ENCODE measurements at regions not wholly inside any gene's neighbourhood (a gene's known extent, or its start where the extent isn't known, plus 50 kb on each side); places are given as distances from the start of the nearest gene placed in this dataset.

DNA sequence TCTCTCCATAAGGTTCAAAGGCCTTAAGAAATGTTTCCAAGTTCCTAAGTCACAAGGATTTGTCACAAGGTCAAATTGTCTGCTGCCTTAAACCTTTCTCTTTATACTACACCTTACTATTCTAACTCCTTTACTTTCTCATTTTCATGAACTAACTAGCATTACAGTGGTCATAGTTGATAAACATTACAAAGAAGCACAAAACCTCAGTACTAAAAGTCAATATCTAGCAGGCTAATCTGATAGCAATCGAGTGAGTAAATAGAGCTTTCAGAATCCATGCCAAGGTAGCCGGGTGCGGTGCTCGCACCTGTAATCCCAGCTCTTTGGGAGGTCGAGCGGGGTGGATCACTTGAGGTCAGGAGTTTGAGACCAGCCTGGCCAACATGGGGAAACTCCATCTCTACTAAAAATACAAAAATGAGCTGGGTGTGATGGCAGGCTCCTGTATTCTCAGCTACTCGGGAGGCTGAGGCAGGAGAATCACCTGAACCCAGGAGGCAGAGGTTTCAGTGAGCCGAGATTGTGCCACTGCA, 510.0 kb downstream of the GBA3 start:
- no peak overlapping the region for H3K9ac ChIP-seq (ENCODE audit: insufficient read depth in 1 of 2, low read depth in 2 of 2, low read length in 2 of 2)
- intact Hi-C loops (cut with micrococcal nuclease) = no loop called here
- in situ Hi-C loops (cut with MboI) = no loop called here
- FAIRE-seq (no peak), DNase-seq (ENCODE audit: extremely low read depth in 1 of 4, low spot score in 3 of 4) (no peak), ATAC-seq (no peak)
- POLR2A ChIA-PET = interaction anchor here (0.6 kb wide), 1 partner anchor 16 kb away, joined by 3 read pairs; no protein-coding TSS in a partner anchor
- H3K4me2 ChIP-seq (ENCODE audit: insufficient read depth, low read length) = no peak overlapping the region
- H3K4me3 ChIP-seq = no peak overlapping the region
- H3K9me3 ChIP-seq (replicated peaks; ENCODE audit: control insufficient read depth, insufficient read depth, low read depth, low read length) = no peaks in the 10 kb centered on the region
- CTCF ChIA-PET (ENCODE audit: low intra/inter-chr PET ratio) = no interaction called here
- H3K79me2 ChIP-seq (ENCODE audit: control insufficient read depth, insufficient read depth, low read length) = no peaks in the 10 kb centered on the region
- no peak overlapping the region for H2AFZ ChIP-seq (ENCODE audit: low read depth, low read length)
- H3K27ac ChIP-seq (ENCODE audit: extremely low read depth, low read depth, low read length) = no peak overlapping the region
- no peaks in the 10 kb centered on the region; the same call in 1 of the 2 replicates for H4K20me1 ChIP-seq (replicated peaks; ENCODE audit: control insufficient read depth, insufficient read depth, low read length)
- H3K9me1 ChIP-seq (ENCODE audit: control insufficient read depth, insufficient read depth, low read length) = no peaks in the 10 kb centered on the region
- H3K27me3 ChIP-seq (ENCODE audit: control insufficient read depth in 2 of 2, insufficient read depth in 2 of 2, low read length in 2 of 2) = no peaks in the 10 kb centered on the region
- no TSS peak for BruUV-seq (replicated peaks)
- H3K36me3 ChIP-seq (ENCODE audit: control insufficient read depth, insufficient read depth, low read length) = no peaks in the 10 kb centered on the region
- H3K4me1 ChIP-seq (replicated peaks in 1 of 2; ENCODE audit: control insufficient read depth in 2 of 2, insufficient read depth in 2 of 2, low read length in 2 of 2) = no peaks in the 10 kb centered on the region
- WGBS (ENCODE audit: insufficient coverage, low coverage, missing lambda C conversion rate) = 27% methylated on average over 7 of the region's 8 CpGs
- TF ChIP-seq, protein P1, sequence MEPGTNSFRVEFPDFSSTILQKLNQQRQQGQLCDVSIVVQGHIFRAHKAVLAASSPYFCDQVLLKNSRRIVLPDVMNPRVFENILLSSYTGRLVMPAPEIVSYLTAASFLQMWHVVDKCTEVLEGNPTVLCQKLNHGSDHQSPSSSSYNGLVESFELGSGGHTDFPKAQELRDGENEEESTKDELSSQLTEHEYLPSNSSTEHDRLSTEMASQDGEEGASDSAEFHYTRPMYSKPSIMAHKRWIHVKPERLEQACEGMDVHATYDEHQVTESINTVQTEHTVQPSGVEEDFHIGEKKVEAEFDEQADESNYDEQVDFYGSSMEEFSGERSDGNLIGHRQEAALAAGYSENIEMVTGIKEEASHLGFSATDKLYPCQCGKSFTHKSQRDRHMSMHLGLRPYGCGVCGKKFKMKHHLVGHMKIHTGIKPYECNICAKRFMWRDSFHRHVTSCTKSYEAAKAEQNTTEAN (CRISPR knock-in tag; IDR thresholded peaks at IDR 0.05) = no peak
- no peak for TF ChIP-seq RBM22 (IDR thresholded peaks at IDR 0.05; ENCODE audit: low read depth, low read length, poor library complexity, severe bottlenecking)
- TF ChIP-seq ZNF785 (CRISPR knock-in tag; IDR thresholded peaks at IDR 0.05) = no peak
- TF ChIP-seq, protein P2, sequence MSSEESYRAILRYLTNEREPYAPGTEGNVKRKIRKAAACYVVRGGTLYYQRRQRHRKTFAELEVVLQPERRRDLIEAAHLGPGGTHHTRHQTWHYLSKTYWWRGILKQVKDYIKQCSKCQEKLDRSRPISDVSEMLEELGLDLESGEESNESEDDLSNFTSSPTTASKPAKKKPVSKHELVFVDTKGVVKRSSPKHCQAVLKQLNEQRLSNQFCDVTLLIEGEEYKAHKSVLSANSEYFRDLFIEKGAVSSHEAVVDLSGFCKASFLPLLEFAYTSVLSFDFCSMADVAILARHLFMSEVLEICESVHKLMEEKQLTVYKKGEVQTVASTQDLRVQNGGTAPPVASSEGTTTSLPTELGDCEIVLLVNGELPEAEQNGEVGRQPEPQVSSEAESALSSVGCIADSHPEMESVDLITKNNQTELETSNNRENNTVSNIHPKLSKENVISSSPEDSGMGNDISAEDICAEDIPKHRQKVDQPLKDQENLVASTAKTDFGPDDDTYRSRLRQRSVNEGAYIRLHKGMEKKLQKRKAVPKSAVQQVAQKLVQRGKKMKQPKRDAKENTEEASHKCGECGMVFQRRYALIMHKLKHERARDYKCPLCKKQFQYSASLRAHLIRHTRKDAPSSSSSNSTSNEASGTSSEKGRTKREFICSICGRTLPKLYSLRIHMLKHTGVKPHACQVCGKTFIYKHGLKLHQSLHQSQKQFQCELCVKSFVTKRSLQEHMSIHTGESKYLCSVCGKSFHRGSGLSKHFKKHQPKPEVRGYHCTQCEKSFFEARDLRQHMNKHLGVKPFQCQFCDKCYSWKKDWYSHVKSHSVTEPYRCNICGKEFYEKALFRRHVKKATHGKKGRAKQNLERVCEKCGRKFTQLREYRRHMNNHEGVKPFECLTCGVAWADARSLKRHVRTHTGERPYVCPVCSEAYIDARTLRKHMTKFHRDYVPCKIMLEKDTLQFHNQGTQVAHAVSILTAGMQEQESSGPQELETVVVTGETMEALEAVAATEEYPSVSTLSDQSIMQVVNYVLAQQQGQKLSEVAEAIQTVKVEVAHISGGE (CRISPR knock-in tag; IDR thresholded peaks at IDR 0.05) = no peak
- no peak for TF ChIP-seq ZKSCAN1 (IDR thresholded peaks at IDR 0.05; ENCODE audit: low read depth, low read length)
- no peak for TF ChIP-seq HMGXB4 (CRISPR knock-in tag; IDR thresholded peaks at IDR 0.05)
- no peak for TF ChIP-seq KAT8 (IDR thresholded peaks at IDR 0.05; ENCODE audit: low read depth)
- no peak for TF ChIP-seq NFYB (IDR thresholded peaks at IDR 0.05; ENCODE audit: extremely low read depth, insufficient read length)
- no peak for TF ChIP-seq NCOA4 (IDR thresholded peaks at IDR 0.05; ENCODE audit: partially characterized antibody)
- no peak for TF ChIP-seq TARDBP (IDR thresholded peaks at IDR 0.05)
- no peak for TF ChIP-seq NKRF (IDR thresholded peaks at IDR 0.05; ENCODE audit: borderline replicate concordance)
- TF ChIP-seq CCNT2 (IDR thresholded peaks at IDR 0.05; ENCODE audit: borderline replicate concordance, extremely low read depth, insufficient read length, low read depth, low read length) = no peak
- TF ChIP-seq NCOR1 (IDR thresholded peaks at IDR 0.05) = no peak
- TF ChIP-seq KLF1 (tag; IDR thresholded peaks at IDR 0.05) = no peak
- no peak for TF ChIP-seq OTX1 (CRISPR knock-in tag; IDR thresholded peaks at IDR 0.05)

Data from K562 (cell line).